NT2/D1 (cell line): ENCODE measurements at regions not wholly inside any gene's neighbourhood (a gene's known extent, or its start where the extent isn't known, plus 50 kb on each side); places are given as distances from the start of the nearest gene placed in this dataset.

Source experiments
- SUZ12 ChIP-seq: IDR thresholded peaks from 2 replicates; pipeline ENCODE4 v1.6.1; 2011; ENCODE audit not compliant: insufficient read length, insufficient read depth; ENCODE audit errors: extremely low read depth
- YY1 ChIP-seq: IDR thresholded peaks from 2 replicates; pipeline ENCODE4 v1.6.1; 2011; ENCODE audit not compliant: insufficient read length, insufficient read depth
- ZNF274 ChIP-seq: IDR thresholded peaks from 2 replicates; pipeline ENCODE4 v1.6.1; 2011; ENCODE audit warnings: mild to moderate bottlenecking, low read depth, low read length

- no peak for TF ChIP-seq ZNF274
- no peak for TF ChIP-seq YY1
- TF ChIP-seq SUZ12 = no peak
These were observed 74.1 kb downstream of the LYZL2 start for GRCh38 chr10:30555465-30555864.
